Right atrium auricular region (tissue), 2 donors: ENCODE measurements at regions not wholly inside any gene's neighbourhood (a gene's known extent, or its start where the extent isn't known, plus 50 kb on each side); places are given as distances from the start of the nearest gene placed in this dataset.

ENCODE experiments used
- DNase-seq: peaks from one replicate; pipeline ENCODE4 v3.0.0-alpha.2; 2019; ENCODE audit warnings: low spot score
- H3K27ac ChIP-seq, 2 donors: fragments of 200-600 bp; sonication (generic); 1 replicate in 1 of 2; 2 replicates in 1 of 2; pipeline ENCODE4 v1.5.1; 2016 to 2019
- H3K27me3 ChIP-seq, 2 donors: fragments of 200-600 bp; sonication (generic); one replicate each; pipeline versions ENCODE4 v1.5.1 to v1.6.0; 2017 to 2019
- H3K36me3 ChIP-seq: fragments of 200-600 bp; sonication (generic); one replicate; pipeline ENCODE4 v1.5.1; 2016
- H3K4me1 ChIP-seq, 2 donors: fragments of 200-600 bp; sonication (generic); one replicate each; pipeline versions ENCODE4 v1.5.1 to v1.6.0; 2017 to 2019
- H3K4me3 ChIP-seq, 2 donors: fragments of 200-600 bp; sonication (generic); 1 replicate in 1 of 2; 2 replicates in 1 of 2; pipeline ENCODE4 v1.5.1; 2017 to 2019; ENCODE audit warnings: mild to moderate bottlenecking in 1 of 2, moderate library complexity in 1 of 2
- H3K9me3 ChIP-seq, 2 donors: fragments of 200-600 bp; sonication (generic); one replicate each; pipeline ENCODE4 v1.5.1; 2019
- CTCF ChIP-seq, 2 donors: fragments of 200-600 bp; sonication (generic); IDR thresholded peaks; one replicate each; pipeline ENCODE4 v1.5.1; 2019; ENCODE audit warnings: antibody characterized with exemption in 2 of 2

GRCh38 chr11:115887727-115888126 lies 383.5 kb upstream of the CADM1 start:
- no peaks in the 10 kb centered on the region for H3K9me3 ChIP-seq

GRCh38 chr11:115887316-115887715 lies 383.1 kb upstream of the CADM1 start:
- no peak for TF ChIP-seq CTCF (IDR thresholded peaks at IDR 0.05)

More at GRCh38 chr11:115887727-115888126, 383.5 kb upstream of the CADM1 start:
- TF ChIP-seq CTCF (IDR thresholded peaks at IDR 0.05) = no peak
- no peak for DNase-seq
- Histone ChIP-seq H3K4me3 (no peak overlapping the region), H3K27me3 (no peaks in the 10 kb centered on the region), H3K36me3 (no peaks in the 10 kb centered on the region), H3K27ac (no peak overlapping the region), H3K4me1 (peaks cover 0 to 14% of the 10 kb centered on the region in 2 donors)

GRCh38 chr11:115886422-115886733 lies 382.2 kb upstream of the CADM1 start:
- TF ChIP-seq CTCF (IDR thresholded peaks at IDR 0.05) = no peak
- Histone ChIP-seq H3K36me3 (no peaks in the 10 kb centered on the region), H3K4me1 (peaks cover 0 to 14% of the 10 kb centered on the region in 2 donors), H3K9me3 (peaks cover 0 to 4% of the 10 kb centered on the region in 2 donors), H3K27me3 (no peaks in the 10 kb centered on the region), H3K27ac (no peak overlapping the region), H3K4me3 (no peak overlapping the region)
- no peak for DNase-seq

More at GRCh38 chr11:115887316-115887715, 383.1 kb upstream of the CADM1 start:
- H3K27ac ChIP-seq = no peak overlapping the region
- H3K9me3 ChIP-seq = no peaks in the 10 kb centered on the region
- no peaks in the 10 kb centered on the region for H3K36me3 ChIP-seq
- H3K27me3 ChIP-seq = no peaks in the 10 kb centered on the region
- peaks cover 0 to 14% of the 10 kb centered on the region in 2 donors for H3K4me1 ChIP-seq
- no peak overlapping the region for H3K4me3 ChIP-seq
- DNase-seq = no peak

GRCh38 chr11:115885535-115886421 lies 381.6 kb upstream of the CADM1 start:
- peaks cover 0 to 10% of the 10 kb centered on the region in 2 donors for H3K9me3 ChIP-seq
- DNase-seq = no peak
- H3K27me3 ChIP-seq = no peaks in the 10 kb centered on the region
- no peak for TF ChIP-seq CTCF (IDR thresholded peaks at IDR 0.05)
- no peak overlapping the region for H3K4me3 ChIP-seq
- H3K4me1 ChIP-seq = peaks cover 0 to 14% of the 10 kb centered on the region in 2 donors
- H3K36me3 ChIP-seq = no peaks in the 10 kb centered on the region
- no peak overlapping the region for H3K27ac ChIP-seq

GRCh38 chr11:115884800-115885534 lies 380.8 kb upstream of the CADM1 start:
- no peak for TF ChIP-seq CTCF (IDR thresholded peaks at IDR 0.05)
- no peak for DNase-seq
- peaks cover 0 to 14% of the 10 kb centered on the region in 2 donors for H3K4me1 ChIP-seq
- H3K36me3 ChIP-seq = no peaks in the 10 kb centered on the region
- H3K4me3 ChIP-seq = no peak overlapping the region
- peaks cover 0 to 15% of the 10 kb centered on the region in 2 donors for H3K9me3 ChIP-seq
- no peaks in the 10 kb centered on the region for H3K27me3 ChIP-seq
- H3K27ac ChIP-seq = no peak overlapping the region
